ENCODE measurements at regions not wholly inside any gene's neighbourhood (a gene's known extent, or its start where the extent isn't known, plus 50 kb on each side); places are given as distances from the start of the nearest gene placed in this dataset.

- no peak overlapping the region for H2AFZ ChIP-seq (ENCODE audit: low read depth, low read length)
- no peaks in the 10 kb centered on the region for H3K27me3 ChIP-seq (ENCODE audit: insufficient read depth, low read length, poor library complexity)
- H3K79me2 ChIP-seq (ENCODE audit: insufficient read depth, low read length) = no peaks in the 10 kb centered on the region
- H3K9ac ChIP-seq (ENCODE audit: low read depth, low read length) = no peak overlapping the region
- no peaks in the 10 kb centered on the region for H3K4me1 ChIP-seq (ENCODE audit: insufficient read depth, low read length)
- no peak overlapping the region for H3K27ac ChIP-seq (ENCODE audit: low read length)
- TF ChIP-seq, protein P1, sequence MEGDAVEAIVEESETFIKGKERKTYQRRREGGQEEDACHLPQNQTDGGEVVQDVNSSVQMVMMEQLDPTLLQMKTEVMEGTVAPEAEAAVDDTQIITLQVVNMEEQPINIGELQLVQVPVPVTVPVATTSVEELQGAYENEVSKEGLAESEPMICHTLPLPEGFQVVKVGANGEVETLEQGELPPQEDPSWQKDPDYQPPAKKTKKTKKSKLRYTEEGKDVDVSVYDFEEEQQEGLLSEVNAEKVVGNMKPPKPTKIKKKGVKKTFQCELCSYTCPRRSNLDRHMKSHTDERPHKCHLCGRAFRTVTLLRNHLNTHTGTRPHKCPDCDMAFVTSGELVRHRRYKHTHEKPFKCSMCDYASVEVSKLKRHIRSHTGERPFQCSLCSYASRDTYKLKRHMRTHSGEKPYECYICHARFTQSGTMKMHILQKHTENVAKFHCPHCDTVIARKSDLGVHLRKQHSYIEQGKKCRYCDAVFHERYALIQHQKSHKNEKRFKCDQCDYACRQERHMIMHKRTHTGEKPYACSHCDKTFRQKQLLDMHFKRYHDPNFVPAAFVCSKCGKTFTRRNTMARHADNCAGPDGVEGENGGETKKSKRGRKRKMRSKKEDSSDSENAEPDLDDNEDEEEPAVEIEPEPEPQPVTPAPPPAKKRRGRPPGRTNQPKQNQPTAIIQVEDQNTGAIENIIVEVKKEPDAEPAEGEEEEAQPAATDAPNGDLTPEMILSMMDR (IDR thresholded peaks at IDR 0.05; ENCODE audit: borderline replicate concordance, extremely low read depth, low read length, poor library complexity, severe bottlenecking) = no peak
- TF ChIP-seq EZH2 (IDR thresholded peaks at IDR 0.05; ENCODE audit: borderline replicate concordance, low read depth, low read length, severe bottlenecking) = no peak
- H3K4me2 ChIP-seq (ENCODE audit: insufficient read depth, low read length) = no peak overlapping the region
- no peaks in the 10 kb centered on the region for H3K36me3 ChIP-seq (ENCODE audit: insufficient read depth, low read length)
- H3K4me3 ChIP-seq (ENCODE audit: low read depth in 1 of 2, low read length in 2 of 2) = no peak overlapping the region
- DNase-seq = no peak
- no peaks in the 10 kb centered on the region for H3K9me3 ChIP-seq (ENCODE audit: insufficient read depth, low read length, severe bottlenecking)
- H4K20me1 ChIP-seq (ENCODE audit: insufficient read depth, low read length) = no peaks in the 10 kb centered on the region
- ATAC-seq (ENCODE audit: insufficient read depth, low read depth) = no peak
These were observed 1250.5 kb downstream of the TYW1 start for GRCh38 chr7:68247126-68247525.

- no peaks in the 10 kb centered on the region for H4K20me1 ChIP-seq (ENCODE audit: insufficient read depth, low read length)
- no peaks in the 10 kb centered on the region for H3K79me2 ChIP-seq (ENCODE audit: insufficient read depth, low read length)
- DNase-seq (no peak), ATAC-seq (ENCODE audit: insufficient read depth, low read depth) (no peak)
- H3K4me1 ChIP-seq (ENCODE audit: insufficient read depth, low read length) = no peaks in the 10 kb centered on the region
- no peaks in the 10 kb centered on the region for H3K36me3 ChIP-seq (ENCODE audit: insufficient read depth, low read length)
- TF ChIP-seq, protein P1 (IDR thresholded peaks at IDR 0.05; ENCODE audit: borderline replicate concordance, extremely low read depth, low read length, poor library complexity, severe bottlenecking) = no peak
- no peak for TF ChIP-seq EZH2 (IDR thresholded peaks at IDR 0.05; ENCODE audit: borderline replicate concordance, low read depth, low read length, severe bottlenecking)
- no peak overlapping the region for H3K4me3 ChIP-seq (ENCODE audit: low read depth in 1 of 2, low read length in 2 of 2)
- no peak overlapping the region for H3K27ac ChIP-seq (ENCODE audit: low read length)
- no peaks in the 10 kb centered on the region for H3K27me3 ChIP-seq (ENCODE audit: insufficient read depth, low read length, poor library complexity)
- H3K9me3 ChIP-seq (ENCODE audit: insufficient read depth, low read length, severe bottlenecking) = no peaks in the 10 kb centered on the region
- no peak overlapping the region for H3K4me2 ChIP-seq (ENCODE audit: insufficient read depth, low read length)
- H2AFZ ChIP-seq (ENCODE audit: low read depth, low read length) = no peak overlapping the region
- no peak overlapping the region for H3K9ac ChIP-seq (ENCODE audit: low read depth, low read length)
These were observed 1250.9 kb downstream of the TYW1 start for GRCh38 chr7:68247571-68247970.

DNA sequence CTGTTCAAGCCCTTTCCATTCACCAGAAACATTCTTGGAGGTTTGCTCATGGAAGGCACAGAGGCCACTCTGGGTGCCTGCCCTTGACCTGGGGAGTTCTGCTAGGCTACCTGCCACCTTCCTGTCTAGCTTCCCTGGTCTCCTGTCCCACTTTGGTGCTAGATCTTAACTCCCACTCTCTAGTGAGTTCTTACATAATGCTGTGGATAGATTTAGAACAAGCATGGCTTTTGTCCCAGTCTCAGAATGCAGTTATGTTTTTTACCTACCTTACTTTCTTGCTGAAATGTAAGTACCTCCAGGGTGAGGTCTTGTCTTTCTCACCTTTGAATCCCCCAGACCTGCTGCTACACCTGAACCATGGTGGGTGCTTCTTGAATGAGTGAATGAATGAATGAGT, 1252.3 kb downstream of the TYW1 start:
- H3K27me3 ChIP-seq (ENCODE audit: insufficient read depth, low read length, poor library complexity) = no peaks in the 10 kb centered on the region
- H4K20me1 ChIP-seq (ENCODE audit: insufficient read depth, low read length) = no peaks in the 10 kb centered on the region
- no peak overlapping the region for H2AFZ ChIP-seq (ENCODE audit: low read depth, low read length)
- TF ChIP-seq, protein P1 (IDR thresholded peaks at IDR 0.05; ENCODE audit: borderline replicate concordance, extremely low read depth, low read length, poor library complexity, severe bottlenecking) = no peak
- no peak for TF ChIP-seq EZH2 (IDR thresholded peaks at IDR 0.05; ENCODE audit: borderline replicate concordance, low read depth, low read length, severe bottlenecking)
- H3K9me3 ChIP-seq (ENCODE audit: insufficient read depth, low read length, severe bottlenecking) = no peaks in the 10 kb centered on the region
- no peaks in the 10 kb centered on the region for H3K4me1 ChIP-seq (ENCODE audit: insufficient read depth, low read length)
- no peak overlapping the region for H3K27ac ChIP-seq (ENCODE audit: low read length)
- ATAC-seq (ENCODE audit: insufficient read depth, low read depth) (no peak), DNase-seq (no peak)
- H3K36me3 ChIP-seq (ENCODE audit: insufficient read depth, low read length) = no peaks in the 10 kb centered on the region
- H3K9ac ChIP-seq (ENCODE audit: low read depth, low read length) = no peak overlapping the region
- no peaks in the 10 kb centered on the region for H3K79me2 ChIP-seq (ENCODE audit: insufficient read depth, low read length)
- no peak overlapping the region for H3K4me2 ChIP-seq (ENCODE audit: insufficient read depth, low read length)
- H3K4me3 ChIP-seq (ENCODE audit: low read depth in 1 of 2, low read length in 2 of 2) = no peak overlapping the region

DNA sequence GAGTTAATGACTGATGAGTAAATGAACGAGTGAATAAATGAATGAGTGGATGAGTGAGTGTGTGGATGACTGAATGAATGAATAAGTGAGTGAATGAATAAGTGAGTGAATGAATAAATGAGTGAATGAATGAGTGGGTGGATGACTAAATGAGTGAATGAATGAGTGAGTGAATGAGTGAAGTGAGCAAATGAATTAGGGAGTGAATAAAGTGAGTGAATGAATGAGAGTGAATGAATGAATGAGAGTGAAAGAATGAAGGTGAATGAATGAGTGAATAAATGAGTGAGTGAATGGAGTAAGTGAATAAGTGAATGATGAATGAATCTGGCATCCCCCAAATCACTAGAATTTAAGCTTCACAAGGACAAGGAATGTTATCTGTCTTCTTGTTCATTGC, 1253.0 kb downstream of the TYW1 start:
- no peak overlapping the region for H3K4me3 ChIP-seq (ENCODE audit: low read depth in 1 of 2, low read length in 2 of 2)
- H3K27ac ChIP-seq (ENCODE audit: low read length) = no peak overlapping the region
- no peaks in the 10 kb centered on the region for H3K79me2 ChIP-seq (ENCODE audit: insufficient read depth, low read length)
- DNase-seq (no peak), ATAC-seq (ENCODE audit: insufficient read depth, low read depth) (no peak)
- H4K20me1 ChIP-seq (ENCODE audit: insufficient read depth, low read length) = no peaks in the 10 kb centered on the region
- H3K4me2 ChIP-seq (ENCODE audit: insufficient read depth, low read length) = no peak overlapping the region
- TF ChIP-seq EZH2 (IDR thresholded peaks at IDR 0.05; ENCODE audit: borderline replicate concordance, low read depth, low read length, severe bottlenecking) = no peak
- TF ChIP-seq, protein P1 (IDR thresholded peaks at IDR 0.05; ENCODE audit: borderline replicate concordance, extremely low read depth, low read length, poor library complexity, severe bottlenecking) = no peak
- no peaks in the 10 kb centered on the region for H3K9me3 ChIP-seq (ENCODE audit: insufficient read depth, low read length, severe bottlenecking)
- no peak overlapping the region for H3K9ac ChIP-seq (ENCODE audit: low read depth, low read length)
- no peak overlapping the region for H2AFZ ChIP-seq (ENCODE audit: low read depth, low read length)
- H3K36me3 ChIP-seq (ENCODE audit: insufficient read depth, low read length) = no peaks in the 10 kb centered on the region
- H3K4me1 ChIP-seq (ENCODE audit: insufficient read depth, low read length) = no peaks in the 10 kb centered on the region
- H3K27me3 ChIP-seq (ENCODE audit: insufficient read depth, low read length, poor library complexity) = no peaks in the 10 kb centered on the region

All from DND-41 (cell line).